K562 (cell line): ENCODE measurements at regions not wholly inside any gene's neighbourhood (a gene's known extent, or its start where the extent isn't known, plus 50 kb on each side); places are given as distances from the start of the nearest gene placed in this dataset.

Source experiments
- ATAC-seq: fragments of 200-7000 bp; cut with Tn5 transposase; 3 replicates; pipeline ENCODE4 v1.9.1; 2020; ENCODE audit warnings: moderate library complexity
- BruUV-seq: library from RNA; stranded (reverse); fragments of 400-500 nt; replicated peaks from 2 replicates; lab custom pipeline; 2021; lab: Mats Ljungman, UMichigan
- CTCF ChIA-PET: fragments of 300-600 bp; formaldehyde crosslinking; extraction: SDS; loops from one replicate; lab custom pipeline; 2021; ENCODE audit warnings: low intra/inter-chr PET ratio; lab: Yijun Ruan, JAX
- POLR2A ChIA-PET: fragments of 300-600, 350-650 bp; sonication (Branson Sonifier 250); formaldehyde crosslinking; extraction: SDS; loops from one replicate; lab custom pipeline; 2021; ENCODE audit warnings: antibody characterized with exemption, inconsistent platforms; lab: Yijun Ruan, JAX
- DNase-seq, 4 experiments: peaks; one replicate each; pipeline versions ENCODE4 v3.0.0 to v3.0.0-alpha.2; 2011 to 2018; ENCODE audit warnings: low spot score in 3 of 4, mixed read lengths in 3 of 4; ENCODE audit errors: extremely low read depth in 1 of 4
- FAIRE-seq: peaks from 2 replicates; lab custom pipeline; 2011; peaks lifted over from hg19 to GRCh38; lab: Jason Lieb, UNC
- H2AFZ ChIP-seq: 2 replicates; pipeline ENCODE4 v1.6.0; 2011; ENCODE audit warnings: low read depth, low read length, control low read depth, inconsistent platforms
- H3K27ac ChIP-seq: fragments of 200-600 bp; 3 replicates; pipeline ENCODE4 v1.8.0; 2011; ENCODE audit warnings: low read depth, mild to moderate bottlenecking, control low read depth, inconsistent platforms, low read length, moderate library complexity, mixed read lengths; ENCODE audit errors: extremely low read depth
- H3K27me3 ChIP-seq, 2 experiments: fragments of 300-600 bp in 1 of 2; 2 replicates in 1 of 2; 3 replicates in 1 of 2; pipeline versions ENCODE4 v1.6.0 to v1.8.0; 2011; ENCODE audit warnings: inconsistent platforms in 2 of 2, low read length in 2 of 2, mild to moderate bottlenecking in 1 of 2, mixed read lengths in 1 of 2, moderate library complexity in 1 of 2; ENCODE audit not compliant: control insufficient read depth in 2 of 2, insufficient read depth in 2 of 2
- H3K36me3 ChIP-seq: fragments of 300-600 bp; 3 replicates; pipeline ENCODE4 v1.8.0; 2011; ENCODE audit warnings: mild to moderate bottlenecking, low read length, inconsistent platforms; ENCODE audit not compliant: control insufficient read depth, insufficient read depth
- H3K4me1 ChIP-seq, 2 experiments: fragments of 200-600 bp in 1 of 2; replicated peaks in 1 of 2; 2 replicates in 1 of 2; 3 replicates in 1 of 2; pipeline versions ENCODE4 v1.5.1 to v1.8.0; 2011; ENCODE audit warnings: inconsistent platforms in 2 of 2, low read length in 2 of 2, mild to moderate bottlenecking in 1 of 2, mixed read lengths in 1 of 2, moderate library complexity in 1 of 2; ENCODE audit not compliant: control insufficient read depth in 2 of 2, insufficient read depth in 2 of 2
- H3K4me2 ChIP-seq: 2 replicates; pipeline ENCODE4 v1.6.1; 2011; ENCODE audit warnings: low read length, control low read depth, inconsistent platforms, mixed read lengths; ENCODE audit not compliant: insufficient read depth
- H3K4me3 ChIP-seq: fragments of 200-600 bp; sonication (generic), shearing (Covaris generic); 2 replicates; pipeline ENCODE4 v1.5.1; 2016; ENCODE audit warnings: control low read depth, inconsistent platforms
- H3K79me2 ChIP-seq: fragments of 200-600 bp; 3 replicates; pipeline ENCODE4 v1.8.0; 2011; ENCODE audit warnings: low read length, inconsistent platforms; ENCODE audit not compliant: control insufficient read depth, insufficient read depth
- H3K9ac ChIP-seq, 2 experiments: 2 replicates each; pipeline versions ENCODE4 v1.6.0 to v1.6.1; 2011; ENCODE audit warnings: low read depth in 2 of 2, low read length in 2 of 2, control low read depth in 1 of 2, inconsistent platforms in 1 of 2, mild to moderate bottlenecking in 1 of 2, mixed read lengths in 1 of 2; ENCODE audit not compliant: insufficient read depth in 1 of 2
- H3K9me1 ChIP-seq: one replicate; pipeline ENCODE4 v1.6.0; 2011; ENCODE audit warnings: inconsistent platforms, mild to moderate bottlenecking, low read length, moderate library complexity; ENCODE audit not compliant: control insufficient read depth, insufficient read depth
- H3K9me3 ChIP-seq: replicated peaks from 2 replicates; pipeline ENCODE4 v1.5.1; 2011; ENCODE audit warnings: low read depth, low read length, inconsistent platforms; ENCODE audit not compliant: control insufficient read depth, insufficient read depth
- H4K20me1 ChIP-seq: replicated peaks from 2 replicates; pipeline ENCODE4 v1.6.1; 2011; ENCODE audit warnings: low read length, inconsistent platforms, mixed read lengths; ENCODE audit not compliant: control insufficient read depth, insufficient read depth
- ARID2 ChIP-seq: fragments of 450-650 bp; IDR thresholded peaks from 2 replicates; pipeline ENCODE4 v1.6.1; 2017; ENCODE audit warnings: antibody characterized with exemption, mild to moderate bottlenecking
- CHCHD3 ChIP-seq: fragments of 250-450 bp; sonication (Bioruptor Pico); IDR thresholded peaks from 2 replicates; pipeline ENCODE4 v2.1.2; 2022; ENCODE audit warnings: mild to moderate bottlenecking
- DMBX1 ChIP-seq: fragments of 250-450 bp; sonication (Bioruptor Pico); IDR thresholded peaks from 2 replicates; pipeline ENCODE4 v1.8.0; 2022; ENCODE audit warnings: inconsistent platforms, mild to moderate bottlenecking, moderate library complexity, borderline replicate concordance
- HMGXB4 ChIP-seq: sonication (generic); formaldehyde crosslinking; IDR thresholded peaks from 2 replicates; pipeline ENCODE4 v1.8.1; 2023; ENCODE audit warnings: mild to moderate bottlenecking, missing genetic modification reagents
- KAT7 ChIP-seq: sonication (generic); formaldehyde crosslinking; IDR thresholded peaks from 2 replicates; pipeline ENCODE4 v1.8.0; 2022; ENCODE audit warnings: missing genetic modification reagents, mild to moderate bottlenecking, borderline replicate concordance
- NRF1 ChIP-seq, 2 experiments: fragments of 450-650 bp; IDR thresholded peaks in 1 of 2; conservative IDR thresholded peaks in 1 of 2; 2 replicates each; pipeline ENCODE4 v1.6.1; 2014; ENCODE audit warnings: mild to moderate bottlenecking in 2 of 2
- RBM15 ChIP-seq: fragments of 200-400 bp; formaldehyde crosslinking; IDR thresholded peaks from 2 replicates; pipeline ENCODE4 v1.6.1; 2018; ENCODE audit warnings: mild to moderate bottlenecking, low read length, moderate library complexity; ENCODE audit not compliant: insufficient read depth
- TARDBP ChIP-seq: fragments of 450-650 bp; IDR thresholded peaks from 2 replicates; pipeline ENCODE4 v1.6.1; 2016
- WGBS: fragments of 100-300 bp; shearing (Covaris generic); methylation state at CpG from one replicate; pipeline ENCODE4 v1.1.6; 2016; ENCODE audit warnings: low coverage, mixed read lengths; ENCODE audit not compliant: insufficient coverage; ENCODE audit errors: missing lambda C conversion rate; 5-methylcytosine and 5-hydroxymethylcytosine counted together
- in situ Hi-C: fragments of 300-500 bp; cut with MboI; formaldehyde crosslinking; loops from 4 replicates; pipeline ENCODE4 v1.15.0; 2018; ENCODE audit warnings: inconsistent platforms, mixed read lengths
- intact Hi-C: fragments of 100-400 bp; cut with micrococcal nuclease; formaldehyde crosslinking; loops from 2 replicates; pipeline ENCODE4 v1.14.2; 2022
- TF ChIP-seq, protein P1 (sequence below): fragments of 450-650 bp; IDR thresholded peaks from 2 replicates; pipeline ENCODE4 v1.7.0; 2016; ENCODE audit warnings: borderline replicate concordance
- TF ChIP-seq, protein P2 (sequence below): fragments of 250-450 bp; sonication (Bioruptor Pico); IDR thresholded peaks from 2 replicates; pipeline ENCODE4 v1.5.0; 2022; ENCODE audit warnings: mild to moderate bottlenecking

DNA sequence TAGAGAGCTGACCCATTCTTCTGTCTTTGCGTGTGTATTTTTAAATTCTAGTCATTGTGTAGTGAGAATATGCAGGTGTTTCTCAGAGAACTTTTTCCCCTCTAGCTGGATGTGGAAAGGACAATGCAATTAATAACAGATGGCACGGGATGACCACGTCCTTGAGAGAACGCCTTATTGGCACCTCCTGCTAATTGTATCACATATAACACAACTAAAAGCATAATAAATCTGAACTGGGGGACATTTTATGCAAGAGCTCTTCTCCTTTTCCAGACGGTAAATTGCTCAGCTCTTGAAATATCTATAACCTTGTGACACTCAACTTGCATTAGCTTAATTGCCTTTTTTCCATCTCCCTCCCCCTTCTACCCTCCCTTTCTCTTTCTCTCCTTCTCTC lies 62.9 kb upstream of the IZUMO3 start:
- intact Hi-C loops = no loop called here
- H3K27ac ChIP-seq = no peak overlapping the region
- no CpG with 5 or more reads among the region's 5 CpGs for WGBS
- CTCF ChIA-PET = no interaction called here
- H3K79me2 ChIP-seq = no peaks in the 10 kb centered on the region
- H3K27me3 ChIP-seq = no peaks in the 10 kb centered on the region
- POLR2A ChIA-PET = no interaction called here
- no peaks in the 10 kb centered on the region for H4K20me1 ChIP-seq
- DNase-seq (no peak), FAIRE-seq (no peak), ATAC-seq (no peak)
- H3K9ac ChIP-seq = no peak overlapping the region
- no peaks in the 10 kb centered on the region for H3K4me1 ChIP-seq
- H3K9me3 ChIP-seq = no peaks in the 10 kb centered on the region
- no peak overlapping the region for H3K4me2 ChIP-seq
- no peak for TF ChIP-seq CHCHD3 (CRISPR knock-in tag)
- in situ Hi-C loops = no loop called here
- H2AFZ ChIP-seq = no peak overlapping the region
- H3K4me3 ChIP-seq = no peak overlapping the region
- no peaks in the 10 kb centered on the region for H3K36me3 ChIP-seq
- BruUV-seq = no TSS peak
- no peaks in the 10 kb centered on the region for H3K9me1 ChIP-seq

DNA sequence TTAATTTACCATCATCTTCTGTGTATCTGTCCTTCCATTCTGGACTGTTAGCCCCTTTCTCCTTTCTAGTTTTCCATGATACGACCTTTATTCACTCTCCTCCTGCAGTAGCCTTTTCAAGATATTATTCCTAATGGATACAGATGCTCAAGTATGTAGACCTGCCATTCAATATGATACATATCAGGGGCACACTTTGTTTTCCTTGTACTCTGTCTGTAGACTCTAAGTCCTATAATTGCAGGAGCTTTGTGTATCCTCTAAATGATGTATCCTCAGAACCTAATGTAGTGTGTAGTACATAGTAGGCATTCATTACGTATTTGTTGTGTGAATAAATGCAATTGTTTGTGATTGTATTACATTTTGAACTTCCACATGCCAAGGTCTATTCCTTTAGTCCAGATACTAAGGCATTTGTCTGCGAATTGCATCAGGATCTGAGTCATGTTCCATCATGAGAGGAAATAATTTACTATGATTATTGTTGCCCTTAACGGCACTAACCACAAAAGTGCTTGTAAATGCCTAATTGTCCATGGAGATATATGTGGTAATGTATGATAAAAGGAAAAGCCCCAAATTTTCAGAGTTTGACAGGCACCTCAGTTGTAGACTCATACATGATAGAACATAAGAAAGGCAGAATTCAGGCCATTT lies 57.1 kb upstream of the IZUMO3 start:
- intact Hi-C loops = no loop called here
- in situ Hi-C loops = no loop called here
- no peak overlapping the region for H3K4me2 ChIP-seq
- H3K4me1 ChIP-seq = no peaks in the 10 kb centered on the region
- no peak overlapping the region for H2AFZ ChIP-seq
- BruUV-seq = no TSS peak
- H3K4me3 ChIP-seq = no peak overlapping the region
- ATAC-seq (no peak), DNase-seq (no peak), FAIRE-seq (no peak)
- no peaks in the 10 kb centered on the region for H3K36me3 ChIP-seq
- no peaks in the 10 kb centered on the region for H3K9me3 ChIP-seq
- H4K20me1 ChIP-seq = no peaks in the 10 kb centered on the region
- ChIA-PET CTCF (no interaction called here), POLR2A (no interaction called here)
- no CpG with 5 or more reads among the region's 4 CpGs for WGBS
- no peak overlapping the region for H3K27ac ChIP-seq
- no peaks in the 10 kb centered on the region for H3K27me3 ChIP-seq
- no peak overlapping the region for H3K9ac ChIP-seq
- no peaks in the 10 kb centered on the region for H3K9me1 ChIP-seq
- H3K79me2 ChIP-seq = no peaks in the 10 kb centered on the region
- TF ChIP-seq, protein P1, sequence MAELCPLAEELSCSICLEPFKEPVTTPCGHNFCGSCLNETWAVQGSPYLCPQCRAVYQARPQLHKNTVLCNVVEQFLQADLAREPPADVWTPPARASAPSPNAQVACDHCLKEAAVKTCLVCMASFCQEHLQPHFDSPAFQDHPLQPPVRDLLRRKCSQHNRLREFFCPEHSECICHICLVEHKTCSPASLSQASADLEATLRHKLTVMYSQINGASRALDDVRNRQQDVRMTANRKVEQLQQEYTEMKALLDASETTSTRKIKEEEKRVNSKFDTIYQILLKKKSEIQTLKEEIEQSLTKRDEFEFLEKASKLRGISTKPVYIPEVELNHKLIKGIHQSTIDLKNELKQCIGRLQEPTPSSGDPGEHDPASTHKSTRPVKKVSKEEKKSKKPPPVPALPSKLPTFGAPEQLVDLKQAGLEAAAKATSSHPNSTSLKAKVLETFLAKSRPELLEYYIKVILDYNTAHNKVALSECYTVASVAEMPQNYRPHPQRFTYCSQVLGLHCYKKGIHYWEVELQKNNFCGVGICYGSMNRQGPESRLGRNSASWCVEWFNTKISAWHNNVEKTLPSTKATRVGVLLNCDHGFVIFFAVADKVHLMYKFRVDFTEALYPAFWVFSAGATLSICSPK = no peak
- no peak for TF ChIP-seq KAT7 (CRISPR knock-in tag)
- TF ChIP-seq HMGXB4 = no peak
- TF ChIP-seq RBM15 = no peak
- TF ChIP-seq DMBX1 (CRISPR knock-in tag) = no peak
- TF ChIP-seq ARID2 = no peak
- no peak for TF ChIP-seq NRF1 (conservative IDR thresholded peaks at IDR 0.05 in 1 of 2, IDR thresholded peaks at IDR 0.05 in 1 of 2)
- TF ChIP-seq, protein P2, sequence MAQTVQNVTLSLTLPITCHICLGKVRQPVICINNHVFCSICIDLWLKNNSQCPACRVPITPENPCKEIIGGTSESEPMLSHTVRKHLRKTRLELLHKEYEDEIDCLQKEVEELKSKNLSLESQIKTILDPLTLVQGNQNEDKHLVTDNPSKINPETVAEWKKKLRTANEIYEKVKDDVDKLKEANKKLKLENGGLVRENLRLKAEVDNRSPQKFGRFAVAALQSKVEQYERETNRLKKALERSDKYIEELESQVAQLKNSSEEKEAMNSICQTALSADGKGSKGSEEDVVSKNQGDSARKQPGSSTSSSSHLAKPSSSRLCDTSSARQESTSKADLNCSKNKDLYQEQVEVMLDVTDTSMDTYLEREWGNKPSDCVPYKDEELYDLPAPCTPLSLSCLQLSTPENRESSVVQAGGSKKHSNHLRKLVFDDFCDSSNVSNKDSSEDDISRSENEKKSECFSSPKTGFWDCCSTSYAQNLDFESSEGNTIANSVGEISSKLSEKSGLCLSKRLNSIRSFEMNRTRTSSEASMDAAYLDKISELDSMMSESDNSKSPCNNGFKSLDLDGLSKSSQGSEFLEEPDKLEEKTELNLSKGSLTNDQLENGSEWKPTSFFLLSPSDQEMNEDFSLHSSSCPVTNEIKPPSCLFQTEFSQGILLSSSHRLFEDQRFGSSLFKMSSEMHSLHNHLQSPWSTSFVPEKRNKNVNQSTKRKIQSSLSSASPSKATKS = no peak
- TF ChIP-seq TARDBP = no peak
